Astrocyte (in vitro differentiated cells and primary cell): ENCODE measurements at regions not wholly inside any gene's neighbourhood (a gene's known extent, or its start where the extent isn't known, plus 50 kb on each side); places are given as distances from the start of the nearest gene placed in this dataset.

ENCODE experiments used
- DNase-seq: peaks from one replicate; pipeline ENCODE4 v3.0.0-alpha.2; 2010; ENCODE audit warnings: low read depth
- FAIRE-seq: peaks from 2 replicates; lab custom pipeline; 2011; peaks lifted over from hg19 to GRCh38; lab: Jason Lieb, UNC
- H2AFZ ChIP-seq: 2 replicates; pipeline ENCODE4 v1.6.0; 2012; ENCODE audit warnings: low read depth, low read length, inconsistent platforms
- H3K27ac ChIP-seq: 2 replicates; pipeline ENCODE4 v1.5.1; 2011; ENCODE audit warnings: low read depth, low read length, inconsistent platforms
- H3K27me3 ChIP-seq: 2 replicates; pipeline ENCODE4 v1.6.0; 2011; ENCODE audit warnings: low read length, inconsistent platforms; ENCODE audit not compliant: insufficient read depth
- H3K36me3 ChIP-seq: 2 replicates; pipeline ENCODE4 v1.5.1; 2011; ENCODE audit warnings: low read length, inconsistent platforms; ENCODE audit not compliant: insufficient read depth
- H3K4me1 ChIP-seq: 2 replicates; pipeline ENCODE4 v1.5.1; 2011; ENCODE audit warnings: low read length, inconsistent platforms; ENCODE audit not compliant: insufficient read depth
- H3K4me2 ChIP-seq: 2 replicates; pipeline ENCODE4 v1.6.0; 2012; ENCODE audit warnings: low read length, inconsistent platforms
- H3K4me3 ChIP-seq: 2 replicates; pipeline ENCODE4 v1.5.1; 2011; ENCODE audit warnings: low read depth, mild to moderate bottlenecking, low read length, inconsistent platforms; ENCODE audit not compliant: insufficient read depth
- H3K79me2 ChIP-seq: 2 replicates; pipeline ENCODE4 v1.6.0; 2012; ENCODE audit warnings: mild to moderate bottlenecking, low read length, inconsistent platforms; ENCODE audit not compliant: insufficient read depth
- H3K9ac ChIP-seq: 2 replicates; pipeline ENCODE4 v1.6.0; 2012; ENCODE audit warnings: mild to moderate bottlenecking, low read length, inconsistent platforms
- H3K9me3 ChIP-seq: 2 replicates; pipeline ENCODE4 v1.5.1; 2012; ENCODE audit warnings: low read depth, mild to moderate bottlenecking, low read length, inconsistent platforms; ENCODE audit not compliant: insufficient read depth
- H4K20me1 ChIP-seq: 2 replicates; pipeline ENCODE4 v1.6.0; 2012; ENCODE audit warnings: low read length, inconsistent platforms; ENCODE audit not compliant: insufficient read depth
- H3K27ac Mint-ChIP-seq: one replicate; pipeline ENCODE4 v1.8.0; 2021; ENCODE audit warnings: mild to moderate bottlenecking, mixed read lengths; ENCODE audit not compliant: unreplicated experiment
- H3K27me3 Mint-ChIP-seq: one replicate; pipeline ENCODE4 v1.8.0; 2021; ENCODE audit warnings: low read depth, mixed read lengths; ENCODE audit not compliant: unreplicated experiment
- H3K36me3 Mint-ChIP-seq: one replicate; pipeline ENCODE4 v1.8.0; 2021; ENCODE audit warnings: low read depth, mixed read lengths; ENCODE audit not compliant: unreplicated experiment
- H3K4me1 Mint-ChIP-seq: one replicate; pipeline ENCODE4 v1.8.0; 2021; ENCODE audit warnings: low read depth, mixed read lengths; ENCODE audit not compliant: unreplicated experiment
- H3K4me3 Mint-ChIP-seq: one replicate; pipeline ENCODE4 v1.8.0; 2021; ENCODE audit warnings: mild to moderate bottlenecking, moderate library complexity, mixed read lengths; ENCODE audit not compliant: unreplicated experiment
- H3K9me3 Mint-ChIP-seq: one replicate; pipeline ENCODE4 v1.8.0; 2021; ENCODE audit warnings: mild to moderate bottlenecking, mixed read lengths; ENCODE audit not compliant: unreplicated experiment
- CTCF ChIP-seq: IDR thresholded peaks from 2 replicates; pipeline ENCODE4 v1.5.1; 2011; ENCODE audit warnings: low read depth, mild to moderate bottlenecking, inconsistent platforms, low read length, moderate library complexity; ENCODE audit not compliant: insufficient read depth
- EZH2 ChIP-seq: IDR thresholded peaks from 2 replicates; pipeline ENCODE4 v1.6.1; 2012; ENCODE audit warnings: mild to moderate bottlenecking, low read length, inconsistent platforms; ENCODE audit not compliant: insufficient read depth

DNA sequence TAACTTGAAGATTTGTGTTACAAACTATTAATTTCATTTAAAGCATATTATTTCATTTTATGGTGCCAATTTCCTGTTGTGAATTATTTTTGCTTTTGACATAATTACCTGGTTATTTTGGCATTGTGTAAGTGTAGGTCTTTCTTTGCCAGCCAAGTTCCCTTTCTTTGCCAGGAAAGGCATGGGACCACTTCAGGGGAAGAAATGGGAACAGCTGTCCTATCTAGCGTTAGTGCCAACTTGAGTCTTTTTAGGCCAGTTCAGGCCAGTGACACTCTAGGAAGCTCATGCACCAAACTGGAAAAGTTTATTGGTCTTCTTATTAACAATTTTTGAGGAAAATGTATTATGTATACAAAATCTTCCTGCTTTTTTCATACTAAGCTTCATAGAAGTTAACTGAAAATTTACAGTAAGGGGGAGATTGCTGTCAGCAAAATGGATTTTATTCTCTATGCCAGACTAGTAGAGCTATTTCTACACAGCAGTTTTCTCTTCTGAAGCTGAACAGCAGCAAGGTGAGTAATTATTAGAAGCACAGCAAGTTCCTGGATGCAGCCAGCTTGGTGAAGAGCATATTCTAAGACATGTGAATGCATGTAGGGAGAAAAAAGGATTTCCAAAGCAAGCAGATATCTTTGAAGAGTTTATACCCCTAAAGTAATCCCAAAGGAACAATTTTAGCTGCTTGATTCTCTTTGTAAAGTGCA, 914.6 kb upstream of the ADGRL4 start:
- no peak overlapping the region for H3K27ac ChIP-seq
- Mint-ChIP-seq H3K4me3 (no peak overlapping the region), H3K4me1 (no peaks in the 10 kb centered on the region), H3K9me3 (peaks cover 5% of the 10 kb centered on the region), H3K27ac (no peak overlapping the region), H3K36me3 (no peaks in the 10 kb centered on the region), H3K27me3 (no peaks in the 10 kb centered on the region)
- H3K9ac ChIP-seq = no peak overlapping the region
- FAIRE-seq (no peak), DNase-seq (no peak)
- H3K36me3 ChIP-seq = no peaks in the 10 kb centered on the region
- no peaks in the 10 kb centered on the region for H3K79me2 ChIP-seq
- no peaks in the 10 kb centered on the region for H3K4me1 ChIP-seq
- H3K9me3 ChIP-seq = peaks cover 3% of the 10 kb centered on the region
- H3K4me2 ChIP-seq = no peak overlapping the region
- TF ChIP-seq CTCF (no peak), EZH2 (no peak)
- H3K4me3 ChIP-seq = no peak overlapping the region
- H3K27me3 ChIP-seq = no peaks in the 10 kb centered on the region
- H4K20me1 ChIP-seq = no peaks in the 10 kb centered on the region
- H2AFZ ChIP-seq = no peak overlapping the region

DNA sequence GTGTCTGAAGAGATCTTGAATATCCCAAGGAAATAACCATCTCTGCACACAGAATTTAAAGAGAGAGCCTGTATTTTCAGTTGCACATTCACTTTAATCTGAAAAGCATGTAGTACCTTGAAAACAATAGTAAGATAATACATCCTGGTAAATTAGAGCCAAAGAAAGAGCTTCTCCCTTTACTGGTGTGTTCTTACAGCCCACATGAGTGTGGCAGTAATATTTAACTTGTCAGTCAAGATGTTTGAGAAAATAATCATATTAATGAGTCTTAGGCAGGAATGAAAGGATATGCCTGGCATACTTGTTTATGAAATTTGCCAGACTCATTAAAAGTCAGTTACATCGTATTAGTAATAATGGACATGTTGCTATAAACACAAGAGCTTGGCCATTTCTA, 908.4 kb upstream of the ADGRL4 start:
- no peak overlapping the region for H3K4me3 Mint-ChIP-seq
- H3K27me3 ChIP-seq = no peaks in the 10 kb centered on the region
- H3K27me3 Mint-ChIP-seq = no peaks in the 10 kb centered on the region
- H3K79me2 ChIP-seq = no peaks in the 10 kb centered on the region
- H3K36me3 ChIP-seq = no peaks in the 10 kb centered on the region
- H3K9me3 Mint-ChIP-seq = no peaks in the 10 kb centered on the region
- no peaks in the 10 kb centered on the region for H4K20me1 ChIP-seq
- no peak overlapping the region for H3K4me2 ChIP-seq
- H3K4me3 ChIP-seq = no peak overlapping the region
- H3K27ac ChIP-seq = no peak overlapping the region
- no peaks in the 10 kb centered on the region for H3K4me1 ChIP-seq
- no peaks in the 10 kb centered on the region for H3K9me3 ChIP-seq
- H3K4me1 Mint-ChIP-seq = no peaks in the 10 kb centered on the region
- H2AFZ ChIP-seq = no peak overlapping the region
- H3K27ac Mint-ChIP-seq = no peak overlapping the region
- no peak overlapping the region for H3K9ac ChIP-seq
- no peaks in the 10 kb centered on the region for H3K36me3 Mint-ChIP-seq
- no peak for TF ChIP-seq CTCF
- TF ChIP-seq EZH2 = no peak
- FAIRE-seq (no peak), DNase-seq (no peak)

- no peak overlapping the region for H3K4me3 ChIP-seq
- H3K9me3 ChIP-seq = no peaks in the 10 kb centered on the region
- no peaks in the 10 kb centered on the region for H3K27me3 ChIP-seq
- H3K27ac Mint-ChIP-seq = no peak overlapping the region
- H2AFZ ChIP-seq = no peak overlapping the region
- H3K27me3 Mint-ChIP-seq = no peaks in the 10 kb centered on the region
- FAIRE-seq (no peak), DNase-seq (no peak)
- H3K4me2 ChIP-seq = no peak overlapping the region
- H3K4me1 ChIP-seq = no peaks in the 10 kb centered on the region
- no peak for TF ChIP-seq CTCF
- no peak for TF ChIP-seq EZH2
- H3K79me2 ChIP-seq = no peaks in the 10 kb centered on the region
- H3K4me1 Mint-ChIP-seq = no peaks in the 10 kb centered on the region
- no peak overlapping the region for H3K9ac ChIP-seq
- H3K36me3 ChIP-seq = no peaks in the 10 kb centered on the region
- H4K20me1 ChIP-seq = no peaks in the 10 kb centered on the region
- no peaks in the 10 kb centered on the region for H3K36me3 Mint-ChIP-seq
- H3K9me3 Mint-ChIP-seq = no peaks in the 10 kb centered on the region
- H3K4me3 Mint-ChIP-seq = no peak overlapping the region
- no peak overlapping the region for H3K27ac ChIP-seq
Observed at GRCh38 chr1:79912813-79913212, 906.3 kb upstream of the ADGRL4 start.
